Prostate gland (tissue), 2 donors: ENCODE measurements at regions not wholly inside any gene's neighbourhood (a gene's known extent, or its start where the extent isn't known, plus 50 kb on each side); places are given as distances from the start of the nearest gene placed in this dataset.

Experiments
- CTCF ChIP-seq, 4 experiments: fragments of 200-600 bp in 2 of 4; fragments of 450-650 bp in 2 of 4; sonication (generic) in 2 of 4; IDR thresholded peaks; 1 replicate in 3 of 4; 2 replicates in 1 of 4; pipeline ENCODE4 v1.5.1; 2016 to 2019; ENCODE audit warnings: antibody characterized with exemption in 4 of 4, mild to moderate bottlenecking in 2 of 4, moderate library complexity in 2 of 4
- POLR2A ChIP-seq: fragments of 450-650 bp; IDR thresholded peaks from one replicate; pipeline ENCODE4 v1.6.1; 2016; ENCODE audit warnings: antibody characterized with exemption, mild to moderate bottlenecking
- POLR2AphosphoS5 ChIP-seq: sonication (generic); formaldehyde crosslinking; IDR thresholded peaks from one replicate; pipeline ENCODE4 v1.6.1; 2017; ENCODE audit warnings: antibody characterized with exemption

- TF ChIP-seq CTCF (IDR thresholded peaks at IDR 0.05) = no peak
- TF ChIP-seq POLR2A = no peak
- no peak for TF ChIP-seq POLR2AphosphoS5
Measured at GRCh38 chr4:169933531-169933930, 92.7 kb downstream of the MFAP3L start.
